A673 (cell line): ENCODE measurements at regions not wholly inside any gene's neighbourhood (a gene's known extent, or its start where the extent isn't known, plus 50 kb on each side); places are given as distances from the start of the nearest gene placed in this dataset.

Experiments
- BruUV-seq: library from RNA; stranded (reverse); fragments of 400-500 nt; replicated peaks from 2 replicates; lab custom pipeline; 2021; lab: Mats Ljungman, UMichigan
- CTCF ChIA-PET: fragments of 300-600 bp; sonication (Branson Sonifier 250); formaldehyde crosslinking; loops from one replicate; lab custom pipeline; 2022; ENCODE audit warnings: antibody characterized with exemption; lab: Charles Lee
- POLR2A ChIA-PET: fragments of 300-600 bp; sonication (Branson Sonifier 250); formaldehyde crosslinking; loops from one replicate; lab custom pipeline; 2022; ENCODE audit warnings: antibody characterized with exemption; ENCODE audit not compliant: low non-redundant PET; lab: Charles Lee
- DNase-seq: peaks from one replicate; pipeline ENCODE4 v3.0.0-alpha.2; 2015; ENCODE audit warnings: low spot score
- H3K27ac ChIP-seq: fragments of 200-600 bp; sonication (generic); 2 replicates; pipeline ENCODE4 v1.5.1; 2016; ENCODE audit warnings: mixed run types, low read depth, mild to moderate bottlenecking, mixed read lengths, antibody characterized with exemption, low read length; ENCODE audit not compliant: poor library complexity, severe bottlenecking
- H3K27me3 ChIP-seq: fragments of 200-600 bp; sonication (generic); replicated peaks from 2 replicates; pipeline ENCODE4 v1.6.1; 2017; ENCODE audit warnings: mixed run types, low read depth, mild to moderate bottlenecking, mixed read lengths, antibody characterized with exemption, low read length; ENCODE audit not compliant: insufficient read depth, poor library complexity
- H3K36me3 ChIP-seq: fragments of 200-600 bp; sonication (generic); 2 replicates; pipeline ENCODE4 v1.6.1; 2016; ENCODE audit warnings: mixed run types, mild to moderate bottlenecking, mixed read lengths, antibody characterized with exemption, low read length; ENCODE audit not compliant: insufficient read depth, poor library complexity, severe bottlenecking
- H3K4me1 ChIP-seq: fragments of 200-600 bp; sonication (generic); 2 replicates; pipeline ENCODE4 v1.6.1; 2017; ENCODE audit warnings: mixed run types, mild to moderate bottlenecking, mixed read lengths, antibody characterized with exemption, low read length; ENCODE audit not compliant: insufficient read depth, poor library complexity, severe bottlenecking
- H3K4me3 ChIP-seq: fragments of 200-600 bp; sonication (generic); 2 replicates; pipeline ENCODE4 v1.5.1; 2016; ENCODE audit warnings: low read depth, mixed run types, mild to moderate bottlenecking, mixed read lengths, low read length; ENCODE audit not compliant: poor library complexity, severe bottlenecking
- H3K9me3 ChIP-seq: fragments of 200-600 bp; sonication (generic); 2 replicates; pipeline ENCODE4 v1.6.1; 2016; ENCODE audit warnings: mixed run types, low read depth, mild to moderate bottlenecking, mixed read lengths, antibody characterized with exemption, low read length; ENCODE audit not compliant: poor library complexity, severe bottlenecking
- EZH2 ChIP-seq: fragments of 200-600 bp; sonication (generic); IDR thresholded peaks from 2 replicates; pipeline ENCODE4 v1.6.1; 2017; ENCODE audit warnings: borderline replicate concordance, low read depth, mild to moderate bottlenecking, mixed read lengths, antibody characterized with exemption, low read length; ENCODE audit not compliant: poor library complexity, severe bottlenecking
- intact Hi-C: fragments of 100-400 bp; cut with micrococcal nuclease; formaldehyde crosslinking; loops from one replicate; pipeline ENCODE4 v1.10.0; 2022; ENCODE audit not compliant: unreplicated experiment
- TF ChIP-seq, protein P1 (sequence below): fragments of 300-800, 200-600 bp; sonication (generic); conservative IDR thresholded peaks from 2 replicates; pipeline ENCODE4 v1.5.1; 2017; ENCODE audit warnings: low read depth, mild to moderate bottlenecking, antibody characterized with exemption, low read length, moderate library complexity, mixed read lengths

GRCh38 chr9:28031521-28032267, 458.4 kb upstream of the C9orf72 start:
- no peak for TF ChIP-seq EZH2
- TF ChIP-seq, protein P1, sequence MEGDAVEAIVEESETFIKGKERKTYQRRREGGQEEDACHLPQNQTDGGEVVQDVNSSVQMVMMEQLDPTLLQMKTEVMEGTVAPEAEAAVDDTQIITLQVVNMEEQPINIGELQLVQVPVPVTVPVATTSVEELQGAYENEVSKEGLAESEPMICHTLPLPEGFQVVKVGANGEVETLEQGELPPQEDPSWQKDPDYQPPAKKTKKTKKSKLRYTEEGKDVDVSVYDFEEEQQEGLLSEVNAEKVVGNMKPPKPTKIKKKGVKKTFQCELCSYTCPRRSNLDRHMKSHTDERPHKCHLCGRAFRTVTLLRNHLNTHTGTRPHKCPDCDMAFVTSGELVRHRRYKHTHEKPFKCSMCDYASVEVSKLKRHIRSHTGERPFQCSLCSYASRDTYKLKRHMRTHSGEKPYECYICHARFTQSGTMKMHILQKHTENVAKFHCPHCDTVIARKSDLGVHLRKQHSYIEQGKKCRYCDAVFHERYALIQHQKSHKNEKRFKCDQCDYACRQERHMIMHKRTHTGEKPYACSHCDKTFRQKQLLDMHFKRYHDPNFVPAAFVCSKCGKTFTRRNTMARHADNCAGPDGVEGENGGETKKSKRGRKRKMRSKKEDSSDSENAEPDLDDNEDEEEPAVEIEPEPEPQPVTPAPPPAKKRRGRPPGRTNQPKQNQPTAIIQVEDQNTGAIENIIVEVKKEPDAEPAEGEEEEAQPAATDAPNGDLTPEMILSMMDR = no peak
- Histone ChIP-seq H3K27ac (no peak overlapping the region), H3K27me3 (no peaks in the 10 kb centered on the region), H3K4me3 (no peak overlapping the region), H3K9me3 (no peaks in the 10 kb centered on the region), H3K4me1 (no peaks in the 10 kb centered on the region), H3K36me3 (no peaks in the 10 kb centered on the region)
- intact Hi-C loops = no loop called here
- DNase-seq = no peak
- POLR2A ChIA-PET = no interaction called here
- CTCF ChIA-PET = no interaction called here
- BruUV-seq = no TSS peak

DNA sequence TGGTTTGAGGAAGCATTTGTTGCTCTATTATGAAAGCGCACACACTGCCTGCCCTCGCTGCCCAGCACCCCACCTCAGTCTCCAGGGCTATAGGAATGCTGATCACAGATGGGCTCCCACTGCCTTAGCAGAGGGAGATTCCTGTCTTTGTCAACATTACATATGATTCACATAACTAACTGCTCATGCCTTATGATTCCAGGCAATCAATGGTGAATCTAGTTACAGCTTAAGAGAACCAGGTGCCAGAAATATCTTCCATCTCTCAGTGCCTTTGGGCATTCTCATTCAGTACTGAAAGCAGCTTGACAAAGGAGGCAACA, 458.9 kb upstream of the C9orf72 start:
- POLR2A ChIA-PET = no interaction called here

DNA sequence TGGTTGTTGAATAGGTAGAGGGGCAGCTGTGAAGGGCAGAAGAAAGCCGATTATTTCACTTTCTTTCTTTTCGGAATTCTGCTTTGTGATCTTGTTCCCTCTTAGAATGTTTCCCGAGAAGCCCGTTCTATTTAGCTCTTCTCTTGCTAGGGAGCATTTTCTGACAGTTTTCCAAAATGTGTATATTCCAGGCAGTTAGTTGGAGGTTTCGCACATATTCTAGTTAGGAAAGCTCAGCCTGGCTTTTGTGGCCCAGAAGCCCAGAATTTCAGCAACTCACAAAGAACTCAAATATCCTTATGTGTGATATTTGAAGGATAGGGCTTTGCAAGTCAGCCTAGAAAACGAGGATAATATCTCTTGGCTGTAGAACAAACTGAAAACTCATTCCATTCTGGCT, 461.0 kb upstream of the C9orf72 start:
- Histone ChIP-seq H3K9me3 (no peaks in the 10 kb centered on the region), H3K27ac (no peak overlapping the region), H3K36me3 (no peaks in the 10 kb centered on the region), H3K27me3 (no peaks in the 10 kb centered on the region), H3K4me3 (no peak overlapping the region), H3K4me1 (no peaks in the 10 kb centered on the region)
- TF ChIP-seq, protein P1 = no peak
- TF ChIP-seq EZH2 = no peak
- ChIA-PET POLR2A (no interaction called here), CTCF (no interaction called here)
- intact Hi-C loops = no loop called here
- no TSS peak for BruUV-seq
- no peak for DNase-seq

More for the DNA sequence above, 458.9 kb upstream of the C9orf72 start:
- intact Hi-C loops = no loop called here
- no peak for DNase-seq
- no peak overlapping the region for H3K4me3 ChIP-seq
- TF ChIP-seq, protein P1 = no peak
- TF ChIP-seq EZH2 = no peak
- BruUV-seq = no TSS peak
- no peaks in the 10 kb centered on the region for H3K36me3 ChIP-seq
- CTCF ChIA-PET = no interaction called here
- no peaks in the 10 kb centered on the region for H3K27me3 ChIP-seq
- no peak overlapping the region for H3K27ac ChIP-seq
- no peaks in the 10 kb centered on the region for H3K4me1 ChIP-seq
- H3K9me3 ChIP-seq = no peaks in the 10 kb centered on the region
